ENCODE measurements at regions not wholly inside any gene's neighbourhood (a gene's known extent, or its start where the extent isn't known, plus 50 kb on each side); places are given as distances from the start of the nearest gene placed in this dataset.
A peak's percentile ranks its signal among the peaks of the same experiment; 100 is the strongest.

GRCh38 chr9:1296331-1296730 lies 246.2 kb downstream of the DMRT2 start:
- Histone ChIP-seq H3K4me3 (no peak overlapping the region), H3K36me3 (no peaks in the 10 kb centered on the region), H3K4me1 (no peaks in the 10 kb centered on the region), H3K27me3 (no peaks in the 10 kb centered on the region), H3K9me3 (no peaks in the 10 kb centered on the region), H3K27ac (no peak overlapping the region)
- DNase-seq: no peak
- no peak for ATAC-seq (ENCODE audit: low FRiP score in 2 of 2)
- 85 to 87% methylated on average over 1 of the region's 1 CpG for WGBS, 2 donors
- TF ChIP-seq POLR2AphosphoS5 (IDR thresholded peaks at IDR 0.05) (no peak), POLR2A (IDR thresholded peaks at IDR 0.05) (no peak), CTCF (IDR thresholded peaks at IDR 0.05) (no peak), EP300 (IDR thresholded peaks at IDR 0.05) (no peak)

- peak in 1 of 2 donors; percentile 82 for ATAC-seq (ENCODE audit: low FRiP score in 2 of 2)
- H3K27ac ChIP-seq: no peak overlapping the region
- no peak for TF ChIP-seq EP300 (IDR thresholded peaks at IDR 0.05)
- TF ChIP-seq CTCF (IDR thresholded peaks at IDR 0.05): no peak
- no peak for TF ChIP-seq POLR2A (IDR thresholded peaks at IDR 0.05)
- no peak for TF ChIP-seq POLR2AphosphoS5 (IDR thresholded peaks at IDR 0.05)
Measured at GRCh38 chr9:1298046-1298445, 247.9 kb downstream of the DMRT2 start.

GRCh38 chr9:1300941-1301340 lies 250.8 kb downstream of the DMRT2 start:
- WGBS, 2 donors: 0% methylated on average over 1 of the region's 1 CpG
- no peak for DNase-seq

More at GRCh38 chr9:1298046-1298445, 247.9 kb downstream of the DMRT2 start:
- WGBS, 2 donors: 29 to 39% methylated on average over 2 of the region's 2 CpGs
- Histone ChIP-seq H3K36me3 (no peaks in the 10 kb centered on the region), H3K27me3 (no peaks in the 10 kb centered on the region), H3K9me3 (no peaks in the 10 kb centered on the region), H3K4me1 (no peaks in the 10 kb centered on the region), H3K4me3 (no peak overlapping the region)
- DNase-seq: no peak

GRCh38 chr9:1303932-1304331 lies 253.8 kb downstream of the DMRT2 start:
- ATAC-seq (ENCODE audit: low FRiP score in 2 of 2): no peak
- Histone ChIP-seq H3K9me3 (no peaks in the 10 kb centered on the region), H3K4me1 (no peaks in the 10 kb centered on the region), H3K36me3 (no peaks in the 10 kb centered on the region), H3K27me3 (no peaks in the 10 kb centered on the region), H3K4me3 (no peak overlapping the region), H3K27ac (no peak overlapping the region)
- TF ChIP-seq EP300 (IDR thresholded peaks at IDR 0.05) (no peak), POLR2A (IDR thresholded peaks at IDR 0.05) (no peak), POLR2AphosphoS5 (IDR thresholded peaks at IDR 0.05) (no peak), CTCF (IDR thresholded peaks at IDR 0.05) (no peak)
- no peak for DNase-seq
- WGBS, 2 donors: 57 to 81% methylated on average over 3 of the region's 3 CpGs

More at GRCh38 chr9:1300941-1301340, 250.8 kb downstream of the DMRT2 start:
- no peak for ATAC-seq (ENCODE audit: low FRiP score in 2 of 2)
- Histone ChIP-seq H3K9me3 (no peaks in the 10 kb centered on the region), H3K4me1 (no peaks in the 10 kb centered on the region), H3K27me3 (no peaks in the 10 kb centered on the region), H3K36me3 (no peaks in the 10 kb centered on the region), H3K4me3 (no peak overlapping the region), H3K27ac (no peak overlapping the region)
- TF ChIP-seq POLR2AphosphoS5 (IDR thresholded peaks at IDR 0.05): no peak
- TF ChIP-seq CTCF (IDR thresholded peaks at IDR 0.05): no peak
- no peak for TF ChIP-seq POLR2A (IDR thresholded peaks at IDR 0.05)
- no peak for TF ChIP-seq EP300 (IDR thresholded peaks at IDR 0.05)

GRCh38 chr9:1311462-1312042 lies 261.4 kb downstream of the DMRT2 start:
- Histone ChIP-seq H3K27ac (no peak overlapping the region), H3K36me3 (no peaks in the 10 kb centered on the region), H3K4me1 (no peaks in the 10 kb centered on the region), H3K27me3 (no peaks in the 10 kb centered on the region), H3K9me3 (no peaks in the 10 kb centered on the region), H3K4me3 (no peak overlapping the region)
- 82% methylated on average over 2 of the region's 2 CpGs for WGBS, 2 donors
- DNase-seq: no peak
- ATAC-seq (ENCODE audit: low FRiP score in 2 of 2): no peak
- no peak for TF ChIP-seq POLR2A (IDR thresholded peaks at IDR 0.05)
- no peak for TF ChIP-seq CTCF (IDR thresholded peaks at IDR 0.05)
- no peak for TF ChIP-seq POLR2AphosphoS5 (IDR thresholded peaks at IDR 0.05)
- TF ChIP-seq EP300 (IDR thresholded peaks at IDR 0.05): no peak
